22Rv1 (cell line): ENCODE measurements at regions not wholly inside any gene's neighbourhood (a gene's known extent, or its start where the extent isn't known, plus 50 kb on each side); places are given as distances from the start of the nearest gene placed in this dataset.

Experiments used
- CTCF ChIP-seq: fragments of 450-650 bp; IDR thresholded peaks from 2 replicates; pipeline ENCODE4 v1.5.1; 2017; ENCODE audit warnings: mild to moderate bottlenecking
- ZFX ChIP-seq: fragments of 450-650 bp; IDR thresholded peaks from 2 replicates; pipeline ENCODE4 v1.6.1; 2017; ENCODE audit warnings: antibody characterized with exemption, borderline replicate concordance

- TF ChIP-seq CTCF (no peak), ZFX (no peak)
These were observed 97.7 kb upstream of the SMARCA2 start for GRCh38 chr9:1917396-1917935.
